HG03108 (cell line): ENCODE measurements at regions not wholly inside any gene's neighbourhood (a gene's known extent, or its start where the extent isn't known, plus 50 kb on each side); places are given as distances from the start of the nearest gene placed in this dataset.
"Not testable (repeated sequence)": the region's sequence is repeated elsewhere in the genome, so short reads cannot be mapped to it uniquely, and the experiment has no call there.

Experiments
- ATAC-seq: cut with Tn5 transposase; IDR thresholded peaks from one replicate; pipeline ENCODE4 v1.9.1; 2021; ENCODE audit warnings: moderate library complexity; ENCODE audit not compliant: unreplicated experiment

DNA sequence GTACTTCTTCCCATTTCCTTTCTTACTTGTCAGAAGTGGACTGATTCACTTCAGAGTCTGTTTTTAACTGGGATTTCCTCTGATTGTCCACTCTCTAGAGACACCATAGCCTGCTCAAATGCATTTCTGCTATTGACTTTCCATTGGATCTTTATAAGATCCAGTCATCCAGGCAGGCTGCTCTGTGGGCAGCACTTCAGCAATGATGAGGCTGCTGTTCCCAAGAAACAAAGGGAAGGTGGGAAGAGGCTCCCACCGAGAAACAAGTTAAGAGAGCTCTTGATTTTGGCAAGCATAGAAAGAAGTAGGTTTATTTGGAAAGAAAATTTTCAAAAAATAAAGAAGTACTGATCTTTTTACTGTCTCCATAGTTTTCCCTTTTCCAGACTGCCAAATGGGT, 125.8 kb upstream of the STARD13 start:
- ATAC-seq: no peak

DNA sequence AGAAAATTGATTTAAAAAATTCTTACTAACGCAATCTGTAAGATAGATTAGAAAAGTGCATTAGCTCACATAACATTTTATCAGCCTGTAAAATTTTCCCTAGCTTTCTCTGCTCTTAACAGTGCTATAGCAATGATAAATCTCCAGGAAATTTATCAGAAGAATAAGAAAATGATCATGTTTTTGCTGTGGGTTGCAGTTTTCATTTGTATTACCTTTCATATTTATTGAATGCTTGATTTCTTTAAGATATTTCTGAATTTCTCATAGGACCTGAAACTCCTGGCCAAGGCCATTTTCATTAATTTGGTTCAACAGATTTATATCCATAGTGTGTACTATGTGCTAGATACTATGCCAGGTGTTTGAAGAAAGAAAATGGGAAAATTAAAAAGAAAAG, 130.3 kb upstream of the STARD13 start:
- no peak for ATAC-seq

DNA sequence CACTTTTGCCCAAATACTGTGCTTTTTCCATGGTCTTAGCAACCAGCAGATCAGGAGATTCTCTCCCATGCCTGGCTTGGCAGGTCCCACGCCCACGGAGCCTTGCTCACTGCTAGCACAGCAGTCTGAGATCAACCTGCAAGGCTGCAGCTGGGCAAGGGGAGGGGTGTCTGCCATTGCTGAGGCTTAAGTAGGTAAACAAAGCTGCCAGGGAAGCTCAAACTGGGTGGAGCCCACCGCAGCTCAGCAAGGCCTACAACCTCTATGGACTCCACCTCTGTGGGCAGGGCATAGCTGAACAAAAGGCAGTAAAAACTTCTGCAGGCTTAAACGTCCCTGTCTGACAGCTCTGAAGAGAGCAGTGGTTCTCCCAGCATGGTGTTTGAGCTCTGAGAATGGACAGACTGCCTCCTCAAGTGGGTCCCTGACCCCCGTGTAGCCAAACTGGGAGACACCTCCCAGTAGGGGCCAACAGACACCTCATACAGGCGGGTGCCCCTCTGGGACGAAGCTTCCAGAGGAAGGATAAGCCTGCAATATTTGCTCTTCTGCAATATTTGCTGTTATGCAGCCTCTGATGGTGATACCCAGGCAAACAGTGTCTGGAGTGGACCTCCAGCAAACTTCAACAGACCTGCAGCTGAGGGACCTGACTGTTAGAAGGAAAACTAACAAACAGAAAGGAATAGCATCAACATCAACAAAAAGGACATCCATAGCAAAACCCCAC, 132.8 kb upstream of the STARD13 start:
- not testable (repeated sequence) for ATAC-seq

DNA sequence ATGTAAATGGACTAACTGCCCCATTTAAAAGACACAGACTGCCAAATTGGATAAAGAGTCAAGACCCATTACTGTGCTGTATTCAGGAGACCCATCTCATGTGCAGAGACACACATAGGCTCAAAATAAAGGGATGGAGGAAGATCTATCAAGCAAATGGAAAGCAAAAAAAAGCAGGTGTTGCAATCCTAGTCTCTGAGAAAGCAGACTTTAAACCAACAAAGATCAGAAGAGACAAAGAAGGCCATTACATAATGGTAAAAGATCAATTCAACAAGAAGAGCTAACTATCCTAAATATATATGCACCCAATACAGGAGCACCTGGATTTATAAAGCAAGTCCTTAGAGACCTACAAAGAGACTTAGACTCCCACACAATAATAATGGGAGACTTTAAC, 134.6 kb upstream of the STARD13 start:
- not testable (repeated sequence) for ATAC-seq

DNA sequence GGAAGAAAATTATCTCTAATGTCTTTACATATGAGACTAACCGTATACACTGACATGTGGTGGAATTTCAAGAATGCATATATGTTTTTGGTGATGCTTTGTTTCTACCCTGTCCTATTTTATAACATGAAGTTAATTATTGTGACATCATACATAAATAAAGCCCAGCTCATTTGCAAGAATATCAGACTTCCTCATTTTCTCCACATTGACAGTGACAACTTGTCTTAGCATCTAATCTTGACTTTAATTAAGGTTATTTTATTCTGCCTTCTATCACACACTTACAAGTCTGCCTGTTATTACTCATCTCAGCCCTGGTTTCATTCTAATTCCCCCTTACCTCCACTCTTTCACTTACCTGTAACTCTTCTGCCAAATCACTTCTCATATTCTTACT, 140.6 kb upstream of the STARD13 start:
- ATAC-seq: no peak

DNA sequence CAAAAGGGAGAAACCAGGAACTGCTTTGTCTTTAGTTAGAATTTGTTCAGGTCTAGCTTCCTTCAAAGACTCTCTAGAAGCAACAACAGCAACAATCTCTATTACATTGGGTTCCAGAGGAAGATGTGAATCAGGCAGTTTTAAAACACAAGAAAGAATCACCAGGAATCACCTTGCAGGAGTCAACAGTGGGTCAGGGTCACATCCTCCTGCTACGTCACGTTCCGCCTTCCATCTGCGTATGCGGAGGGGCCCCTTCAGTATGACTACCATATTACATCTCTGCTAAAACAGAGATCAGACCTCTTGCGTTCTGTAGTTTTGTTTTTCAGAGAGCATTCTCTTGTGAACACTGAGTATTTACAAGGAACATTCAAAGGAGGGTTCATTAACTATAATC, 147.8 kb upstream of the STARD13 start:
- ATAC-seq: no peak

DNA sequence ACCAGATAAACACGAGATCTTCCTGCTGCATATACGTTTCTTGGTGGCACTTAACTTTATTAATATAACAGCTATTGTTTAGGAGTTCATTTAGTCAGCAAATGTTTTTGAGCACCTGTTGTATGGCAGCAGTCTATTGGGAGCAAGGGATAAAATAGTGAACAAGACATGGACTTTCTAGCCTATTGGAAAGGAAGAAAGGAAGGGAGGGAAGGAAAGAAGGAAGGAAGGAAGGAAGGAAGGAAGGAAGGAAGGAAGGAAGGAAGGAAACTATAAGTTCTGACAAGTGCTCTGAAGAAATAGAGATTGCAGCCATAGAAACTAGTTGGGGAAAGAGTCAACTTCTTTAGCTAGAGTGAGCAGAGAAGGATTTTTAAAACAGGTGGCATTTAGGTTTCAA, 149.1 kb upstream of the STARD13 start:
- no peak for ATAC-seq

DNA sequence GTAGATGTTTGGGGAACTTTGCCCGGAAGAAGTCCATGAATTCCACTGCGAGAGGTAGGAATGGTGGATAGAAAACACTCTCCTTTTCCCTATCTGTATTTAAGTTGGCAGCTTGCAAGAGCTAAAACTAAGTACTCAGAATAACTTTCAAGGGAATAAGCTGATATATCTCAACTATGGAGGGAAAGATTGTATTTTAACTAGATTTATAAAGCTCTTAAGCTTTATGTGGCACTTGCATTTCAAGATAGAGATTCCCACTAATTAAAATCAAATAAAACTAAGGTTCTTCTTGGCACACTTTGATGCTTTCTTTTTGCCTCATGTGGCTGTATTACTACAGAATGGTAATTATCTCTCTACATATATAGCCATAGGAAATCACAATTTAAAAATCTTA, 149.7 kb upstream of the STARD13 start:
- ATAC-seq: no peak

DNA sequence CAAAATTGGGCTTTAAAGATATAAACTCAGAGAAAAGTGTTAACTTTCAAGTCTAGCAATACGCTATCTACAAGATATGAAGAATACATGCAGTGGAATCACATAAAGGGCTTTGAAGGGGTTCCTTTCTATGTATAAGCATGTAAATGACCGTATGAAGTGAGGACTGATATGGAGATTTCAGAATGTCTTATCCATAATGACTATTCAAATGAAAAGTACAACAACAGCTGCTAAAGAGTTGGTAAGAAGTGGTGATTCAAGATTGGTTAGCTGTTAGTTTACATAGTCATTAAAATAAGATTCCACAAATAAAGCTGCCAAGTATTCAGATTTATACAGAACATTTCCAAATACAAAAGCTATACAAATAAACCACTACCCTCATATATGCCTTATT, 153.4 kb upstream of the STARD13 start:
- no peak for ATAC-seq

DNA sequence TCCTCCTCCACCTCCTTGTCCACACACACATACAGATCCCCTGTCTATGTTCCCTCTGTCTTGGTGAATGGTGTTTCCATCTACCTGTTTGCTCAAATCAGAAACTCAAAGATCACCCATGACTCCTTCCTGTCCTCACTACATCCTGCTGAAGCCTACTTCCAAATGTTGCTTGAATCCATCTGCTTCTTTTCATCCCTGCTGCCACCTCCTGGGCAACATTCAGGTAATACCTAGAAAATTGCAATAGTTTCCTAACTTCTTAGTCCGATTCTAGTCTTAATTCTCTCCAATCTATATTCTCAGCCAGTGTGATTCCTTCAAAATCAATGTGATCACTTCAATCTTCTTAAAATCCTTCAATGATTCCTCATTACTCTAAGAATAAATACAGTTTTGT, 155.5 kb upstream of the STARD13 start:
- no peak for ATAC-seq

DNA sequence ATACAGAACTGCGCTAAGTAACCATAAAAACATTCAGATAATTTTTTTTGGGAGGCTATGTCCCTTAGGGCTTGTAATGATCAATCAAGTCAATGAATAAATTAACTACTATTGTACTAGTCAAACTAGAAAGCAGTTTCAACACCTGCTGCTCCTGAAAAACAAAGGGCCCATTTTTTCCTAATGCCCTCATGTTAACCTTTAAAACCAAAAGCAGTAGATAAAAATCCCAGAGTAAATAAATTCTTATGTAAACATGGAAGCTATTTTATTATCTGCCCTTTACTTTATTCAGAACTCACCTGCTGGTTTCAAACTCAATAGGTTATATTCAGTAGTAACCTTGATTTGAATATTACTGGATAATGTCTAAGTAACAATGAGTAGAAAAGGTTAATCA, 159.5 kb upstream of the STARD13 start:
- no peak for ATAC-seq

DNA sequence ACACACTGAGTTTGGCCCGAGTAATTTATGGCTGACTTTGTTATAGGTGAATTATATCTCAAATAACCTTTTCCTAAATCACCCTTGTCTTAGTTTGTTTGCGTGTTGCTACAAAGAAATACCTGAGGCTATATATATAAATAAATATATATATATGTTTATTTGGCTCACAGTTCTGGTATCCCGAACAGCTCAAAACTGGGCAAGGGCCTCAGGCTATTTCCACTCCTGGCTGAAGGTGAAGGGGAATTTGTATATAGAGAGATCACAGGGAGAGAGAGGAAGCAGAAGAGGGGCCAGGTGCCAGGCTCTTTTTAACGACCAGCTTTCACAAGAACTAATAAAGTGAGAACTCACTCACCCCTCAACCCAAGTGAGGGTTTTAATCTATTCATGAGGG, 159.9 kb upstream of the STARD13 start:
- no peak for ATAC-seq

DNA sequence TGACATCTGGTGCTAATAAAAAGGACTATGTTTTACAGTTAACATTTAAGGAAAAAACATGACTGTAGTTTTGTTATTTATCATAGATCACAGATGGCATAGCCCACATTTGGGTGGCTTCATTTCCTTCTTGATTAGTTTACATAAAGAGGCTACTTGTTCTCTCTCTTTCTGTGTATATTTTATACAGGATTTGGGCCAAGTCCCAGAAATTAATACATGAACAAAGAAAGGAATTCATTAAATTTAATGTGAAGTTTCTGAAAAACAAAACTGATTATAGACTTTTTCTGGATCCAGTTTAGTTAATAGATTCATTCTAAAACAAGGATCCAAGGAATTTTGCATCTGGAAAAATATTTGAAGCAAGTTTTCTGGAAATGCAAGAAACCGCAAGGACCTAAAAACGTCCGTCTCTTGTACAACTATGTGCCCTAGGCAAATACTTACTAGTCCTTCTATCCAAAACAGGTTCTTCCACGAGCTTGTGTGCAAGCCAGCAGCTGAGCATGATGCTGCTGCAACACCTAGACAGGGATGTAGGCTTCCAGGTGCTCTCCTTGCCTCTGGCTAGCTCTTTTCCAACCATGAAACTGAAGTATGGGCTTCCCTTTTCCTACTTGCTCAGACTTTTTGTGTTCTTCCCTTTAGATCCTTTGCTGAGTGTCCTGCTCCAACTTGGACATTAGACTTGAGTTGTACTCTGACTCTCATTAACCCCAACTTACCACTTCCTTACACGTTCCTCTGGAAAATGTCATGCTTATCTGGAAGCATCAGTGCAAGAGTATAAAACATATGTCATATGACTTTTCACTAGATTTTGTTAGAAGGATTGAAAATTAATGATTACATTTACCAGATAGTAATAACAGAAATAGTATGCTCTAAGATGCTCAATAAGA, 161.5 kb upstream of the STARD13 start:
- ATAC-seq: no peak

DNA sequence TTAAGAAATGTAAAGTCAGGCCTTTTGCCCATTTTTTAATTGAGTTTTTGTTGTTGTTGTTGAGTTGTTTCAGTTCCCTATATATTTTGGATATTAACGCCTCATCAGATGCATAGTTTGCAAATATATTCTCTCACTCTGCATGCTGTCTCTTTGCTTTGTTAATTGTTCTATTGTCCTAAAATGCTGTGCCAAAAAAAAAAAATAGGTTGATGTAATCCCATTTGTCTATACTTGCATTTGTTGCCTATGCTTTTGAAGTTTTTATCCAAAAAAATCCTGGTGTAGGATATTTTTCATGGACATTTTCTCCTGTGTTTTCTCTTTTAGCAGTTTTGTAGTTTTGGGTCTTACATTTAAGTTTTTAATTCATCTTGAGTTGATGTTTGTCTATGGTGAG, 163.3 kb upstream of the STARD13 start:
- no peak for ATAC-seq

DNA sequence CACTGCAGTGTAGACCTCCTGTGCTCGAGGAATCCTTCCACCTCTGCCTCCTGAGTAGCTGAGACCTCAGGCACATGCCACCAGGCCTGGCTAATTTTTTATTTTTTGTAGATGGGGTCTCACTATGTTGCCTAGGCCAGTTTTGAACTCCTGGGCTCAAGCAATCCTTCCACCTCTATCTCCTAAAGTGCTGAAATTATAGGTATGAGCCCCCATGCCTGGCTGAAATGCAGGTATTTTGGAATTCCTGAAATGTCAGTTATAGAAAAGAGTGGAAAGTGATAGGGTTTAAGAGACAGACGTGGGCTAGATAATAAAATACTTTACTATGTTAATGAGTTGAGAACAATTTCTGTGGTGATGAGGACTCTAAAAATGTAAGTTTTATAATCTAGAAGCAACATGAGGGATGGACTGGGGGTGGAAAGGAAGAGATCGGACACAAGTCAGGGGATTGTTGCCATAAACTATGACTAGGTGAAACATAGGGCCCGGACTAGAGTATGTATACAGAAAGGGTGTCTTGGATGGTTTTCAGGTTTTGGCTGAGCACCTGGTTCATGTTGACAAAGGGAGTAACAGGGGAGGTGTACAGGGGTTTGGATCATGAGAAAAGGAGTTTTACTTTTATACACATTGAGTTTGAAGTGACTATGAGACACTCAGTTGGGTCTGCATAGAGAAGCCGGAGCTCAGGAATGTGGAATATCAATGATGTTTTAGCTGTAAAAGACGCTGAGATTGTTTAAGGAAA, 165.6 kb upstream of the STARD13 start:
- ATAC-seq: no peak

DNA sequence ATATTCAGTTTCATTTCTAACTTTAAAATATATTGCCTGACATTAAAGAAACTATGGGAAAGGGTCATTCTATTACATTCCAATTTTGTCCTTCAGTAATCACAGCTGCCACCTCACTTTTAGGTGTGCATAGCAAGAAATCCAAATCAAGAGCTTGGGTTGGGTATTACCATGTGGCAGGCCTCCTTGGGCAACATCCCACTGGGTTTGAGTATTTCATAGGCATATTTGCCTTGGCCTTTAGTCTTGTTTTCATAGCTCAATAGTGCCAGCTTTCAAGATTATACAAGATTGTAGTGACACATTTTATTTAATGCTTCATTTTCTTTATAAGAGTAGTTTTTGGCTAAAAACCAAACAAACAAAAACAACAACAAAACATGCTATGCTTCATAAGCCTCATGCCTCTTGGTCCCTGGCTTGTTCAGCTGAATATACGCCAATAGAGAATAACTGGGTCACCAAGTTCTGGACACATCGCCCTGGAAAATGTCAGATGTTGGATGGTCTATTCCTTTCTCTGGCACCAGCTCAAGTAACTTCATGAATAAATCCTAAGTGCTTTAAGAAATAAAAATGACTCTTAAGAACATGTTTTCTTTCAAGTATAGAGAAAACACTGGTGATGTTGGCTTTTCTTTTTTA, 167.4 kb upstream of the STARD13 start:
- ATAC-seq: no peak

DNA sequence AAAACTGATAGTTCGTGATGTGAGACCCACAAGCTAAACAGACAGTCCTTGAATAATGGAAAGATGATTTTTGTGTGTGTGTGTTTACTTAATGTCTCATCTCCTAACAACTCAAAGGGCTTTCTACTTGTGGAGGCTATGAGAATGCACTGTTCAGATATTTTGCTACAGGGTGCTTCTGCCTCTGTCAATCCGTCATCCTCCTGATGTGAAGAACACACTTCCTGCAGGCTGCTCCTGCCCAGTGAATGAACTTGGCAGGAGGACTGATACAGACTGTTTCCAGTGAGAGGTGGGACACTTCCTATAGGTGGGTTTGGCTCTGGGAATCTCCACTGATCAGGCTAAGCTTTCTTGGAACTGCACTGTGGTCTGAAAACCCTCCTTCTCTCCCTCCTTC, 168.4 kb upstream of the STARD13 start:
- ATAC-seq: no peak

DNA sequence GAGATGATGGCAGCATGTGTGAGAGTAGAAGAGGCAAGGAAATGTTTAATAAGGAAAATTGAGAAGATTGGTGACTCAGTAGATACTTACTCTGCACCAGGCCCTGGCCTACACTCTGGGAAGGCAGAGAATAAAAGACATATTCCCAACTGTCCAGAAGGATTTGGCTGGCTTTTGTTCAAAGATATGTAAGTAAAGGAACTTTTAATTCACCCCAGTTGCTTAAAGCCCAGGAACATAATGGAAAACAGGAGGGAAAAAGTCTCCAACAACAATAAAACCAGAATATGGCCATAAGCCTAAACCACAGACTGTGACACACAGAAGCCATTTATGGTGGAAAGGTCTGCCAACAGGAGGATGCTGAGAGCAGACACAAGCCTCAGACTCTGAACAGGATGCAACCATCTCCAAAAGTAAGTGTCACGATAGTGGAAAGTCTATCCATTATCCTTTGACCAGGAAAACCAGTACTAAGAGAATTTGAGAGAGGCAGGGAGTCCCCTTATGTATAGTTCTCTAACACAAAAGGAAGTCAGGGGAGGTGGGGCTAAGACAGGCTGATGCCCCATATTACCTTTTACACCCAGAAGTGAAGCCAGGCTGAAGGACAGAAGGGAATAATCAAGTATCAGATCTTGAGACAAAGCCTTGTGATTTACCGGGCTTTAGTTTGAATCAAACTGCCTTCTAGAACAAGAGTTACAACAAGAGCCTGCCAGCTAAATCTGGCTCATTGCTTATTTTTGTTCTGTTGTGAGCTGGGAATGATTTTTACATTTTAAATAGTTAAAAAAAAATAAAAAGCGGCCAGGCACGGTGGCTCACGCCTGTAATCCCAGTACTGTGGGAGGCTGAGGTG, 169.5 kb upstream of the STARD13 start:
- no peak for ATAC-seq

DNA sequence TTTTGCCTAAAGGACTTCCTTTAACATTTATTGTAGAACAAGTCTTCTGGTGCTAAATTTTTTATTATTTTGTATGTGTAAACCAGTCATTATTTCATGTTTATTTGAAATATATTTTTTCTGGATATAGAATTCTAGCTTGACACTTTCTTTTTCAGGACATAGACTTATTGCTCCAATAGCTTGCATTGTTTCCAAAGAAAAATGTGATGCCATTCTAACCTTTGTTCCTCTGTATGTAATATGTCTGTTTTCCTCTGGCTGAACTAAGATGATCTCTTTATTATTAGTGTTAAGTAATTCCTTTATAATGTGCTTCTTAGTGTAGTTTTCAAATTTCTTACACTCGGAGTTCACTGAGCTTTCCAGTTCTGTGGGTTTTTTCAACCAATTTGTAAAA, 174.1 kb upstream of the STARD13 start:
- no peak for ATAC-seq

DNA sequence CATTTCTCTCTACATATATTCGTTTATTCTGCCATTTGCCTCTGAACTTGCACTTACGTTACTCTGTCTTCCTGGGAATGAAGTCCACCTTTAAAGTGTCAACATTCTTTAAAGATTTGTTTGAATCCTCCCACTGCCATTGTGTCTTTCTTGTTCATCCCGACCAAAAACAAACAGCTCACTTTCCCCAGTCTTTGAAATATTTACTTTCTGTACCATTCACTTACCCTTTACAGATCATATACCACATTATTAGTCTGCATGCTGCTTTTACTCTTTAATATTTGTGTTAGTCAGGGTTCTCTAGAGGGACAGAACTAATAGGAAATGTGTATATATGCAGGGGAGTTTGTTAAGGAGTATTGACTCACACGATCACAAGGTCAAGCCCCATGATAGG, 176.6 kb upstream of the STARD13 start:
- no peak for ATAC-seq
